ENCODE measurements at regions not wholly inside any gene's neighbourhood (a gene's known extent, or its start where the extent isn't known, plus 50 kb on each side); places are given as distances from the start of the nearest gene placed in this dataset.
A peak's percentile ranks its signal among the peaks of the same experiment; 100 is the strongest.

DNA sequence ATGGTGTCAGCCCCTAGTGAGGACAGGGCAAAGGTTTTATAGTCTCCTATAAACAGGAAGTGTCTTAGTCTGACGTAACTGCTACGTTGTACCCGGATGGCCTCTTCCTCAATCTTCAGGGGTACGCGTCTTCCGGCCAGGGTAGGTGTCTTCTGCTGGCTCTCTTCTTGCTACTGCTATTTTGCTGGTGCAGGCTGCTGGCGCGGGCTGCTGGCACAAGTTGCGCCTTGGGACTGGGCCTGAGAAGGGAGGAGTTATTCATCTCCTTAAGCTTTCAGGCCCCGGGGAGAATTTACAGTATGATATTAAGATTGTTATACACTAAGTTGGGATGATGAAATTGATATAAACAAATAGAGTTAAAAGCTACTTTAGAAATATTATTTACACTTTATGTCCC is 74.4 kb downstream of the HDGFL1 start:
- no peaks in the 10 kb centered on the region for H4K20me1 ChIP-seq (ENCODE audit: control insufficient read depth, insufficient read depth, insufficient read length)
- no CpG with 5 or more reads among the region's 10 CpGs for WGBS (ENCODE audit: extremely low coverage, insufficient read length, low lambda C conversion rate)
- H3K18ac ChIP-seq (ENCODE audit: insufficient read length, low read depth, low read length) = no peak overlapping the region
- H3K9me3 ChIP-seq (ENCODE audit: control insufficient read depth, low read depth, low read length) = no peaks in the 10 kb centered on the region
- H2AK5ac ChIP-seq (ENCODE audit: insufficient read length, low read length) = no peak overlapping the region
- no peak overlapping the region for H2BK15ac ChIP-seq (ENCODE audit: low read depth, low read length)
- no peak overlapping the region for H2AFZ ChIP-seq (ENCODE audit: low read length)
- no peak for DNase-seq
- no peaks in the 10 kb centered on the region for H3K27me3 ChIP-seq (ENCODE audit: insufficient read depth, low read length)
- no peaks in the 10 kb centered on the region; the same call in 1 of the 2 replicates for H3K4me1 ChIP-seq (ENCODE audit: insufficient read depth, low read length)
- no peaks in the 10 kb centered on the region for H3K36me3 Mint-ChIP-seq (ENCODE audit: insufficient read depth in 1 of 3, low read depth in 3 of 3)
- H3K27ac Mint-ChIP-seq = peak overlapping the region in 1 of 3 experiments; percentile 90; a peak in 3 of 7 replicates
- no peaks in the 10 kb centered on the region for H3K9me3 Mint-ChIP-seq
- H3K79me1 ChIP-seq (ENCODE audit: insufficient read depth, low read depth, low read length, poor library complexity, severe bottlenecking) = no peaks in the 10 kb centered on the region
- H2BK120ac ChIP-seq (ENCODE audit: low read depth, low read length, poor library complexity, severe bottlenecking) = no peak overlapping the region
- no peak overlapping the region for H4K91ac ChIP-seq (ENCODE audit: insufficient read length, low read depth, low read length)
- no peaks in the 10 kb centered on the region for H3K79me2 ChIP-seq (ENCODE audit: insufficient read depth, low read length)
- H2BK20ac ChIP-seq (ENCODE audit: low read depth, low read length, poor library complexity, severe bottlenecking) = no peak overlapping the region
- H3K4ac ChIP-seq (ENCODE audit: low read depth, low read length) = no peak overlapping the region
- no peak overlapping the region for H3K14ac ChIP-seq (ENCODE audit: insufficient read depth, low read length)
- no peaks in the 10 kb centered on the region for H3K4me1 Mint-ChIP-seq
- H4K8ac ChIP-seq (replicated peaks; ENCODE audit: insufficient read length, low read depth, low read length) = no peak overlapping the region
- no peak overlapping the region for H3K4me2 ChIP-seq (ENCODE audit: insufficient read depth, insufficient read length, low read length)
- no peak overlapping the region for H3K56ac ChIP-seq (ENCODE audit: insufficient read length, low read depth, low read length)
- H3K27me3 Mint-ChIP-seq (ENCODE audit: low read depth) = no peaks in the 10 kb centered on the region
- no peak overlapping the region for H3T11ph ChIP-seq (ENCODE audit: low read length)
- no peak overlapping the region for H3K4me3 Mint-ChIP-seq
- no peak overlapping the region for H4K5ac ChIP-seq (ENCODE audit: insufficient read length, low read depth, low read length)
- no peak overlapping the region for H3K9ac ChIP-seq (ENCODE audit: extremely low read depth, insufficient read length, low read length)
- no peaks in the 10 kb centered on the region for H3K23me2 ChIP-seq (ENCODE audit: insufficient read length, low read depth, low read length, poor library complexity, severe bottlenecking)
- no peak overlapping the region for H2BK12ac ChIP-seq (ENCODE audit: insufficient read length, low read depth, low read length)
- H3K23ac ChIP-seq (ENCODE audit: insufficient read length, low read depth, low read length) = no peak overlapping the region
- H2BK5ac ChIP-seq (ENCODE audit: insufficient read length, low read length) = no peak overlapping the region
- no peak for TF ChIP-seq CTCF (conservative IDR thresholded peaks at IDR 0.05)
- no peak overlapping the region for H3K27ac ChIP-seq (ENCODE audit: insufficient read length, low read depth, low read length)
